ENCODE measurements at regions not wholly inside any gene's neighbourhood (a gene's known extent, or its start where the extent isn't known, plus 50 kb on each side); places are given as distances from the start of the nearest gene placed in this dataset.

DNA sequence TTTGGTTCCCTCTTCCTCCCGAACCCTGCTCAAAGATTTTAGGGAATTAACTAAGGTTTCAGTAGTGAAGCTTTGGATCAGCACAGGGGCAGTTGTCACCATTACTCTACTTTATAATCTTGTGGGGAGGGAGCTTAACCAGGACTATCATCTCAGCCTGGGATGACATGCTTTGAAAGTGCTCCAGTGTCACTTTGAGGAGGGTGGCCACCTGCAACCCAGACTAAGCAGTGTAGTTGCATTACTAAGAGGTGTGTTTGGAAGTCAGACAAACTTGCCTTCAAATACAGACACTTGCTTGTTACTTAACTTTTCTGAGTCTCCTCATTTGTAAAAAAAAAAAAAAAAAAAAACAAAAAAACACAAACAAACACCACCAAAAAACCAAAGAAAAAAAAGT is 340.3 kb upstream of the TBL1XR1 start:
- WGBS, 2 donors = 94 to 95% methylated on average over 1 of the region's 1 CpG
- no peak for DNase-seq
- Histone ChIP-seq H3K4me3 (no peak overlapping the region), H3K27me3 (no peaks in the 10 kb centered on the region), H3K36me3 (no peaks in the 10 kb centered on the region), H3K9me3 (no peaks in the 10 kb centered on the region), H3K4me1 (peaks cover 0 to 36% (median 23%) of the 10 kb centered on the region in 4 donors), H3K27ac (peak overlapping the region in 2 of 4 donors; percentile 1 to 36)
- intact Hi-C loops (cut with DNase I) = no loop called here
- TF ChIP-seq POLR2AphosphoS5 (IDR thresholded peaks at IDR 0.05) = no peak
- TF ChIP-seq CTCF (IDR thresholded peaks at IDR 0.05) = no peak
- no peak for TF ChIP-seq POLR2A (IDR thresholded peaks at IDR 0.05)
- no peak for TF ChIP-seq EP300 (IDR thresholded peaks at IDR 0.05)

- intact Hi-C loops (cut with DNase I) = no loop called here
- H3K36me3 ChIP-seq = no peaks in the 10 kb centered on the region
- DNase-seq = no peak
- peaks cover 0 to 36% (median 23%) of the 10 kb centered on the region in 4 donors for H3K4me1 ChIP-seq
- WGBS, 2 donors = 68 to 80% methylated on average over 4 of the region's 4 CpGs
- no peak for TF ChIP-seq POLR2A (IDR thresholded peaks at IDR 0.05)
- peak in 1 of 4 donors; percentile 11 for TF ChIP-seq POLR2AphosphoS5 (IDR thresholded peaks at IDR 0.05)
- H3K9me3 ChIP-seq = no peaks in the 10 kb centered on the region
- no peaks in the 10 kb centered on the region for H3K27me3 ChIP-seq
- no peak overlapping the region for H3K4me3 ChIP-seq
- peak overlapping the region in 3 of 4 donors; percentile 1 to 36 (median 12) for H3K27ac ChIP-seq
Observed at GRCh38 chr3:177538048-177538749, 340.9 kb upstream of the TBL1XR1 start.

GRCh38 chr3:177538750-177539730 is 341.8 kb upstream of the TBL1XR1 start:
- WGBS, 2 donors = 35 to 55% methylated on average over 9 of the region's 9 CpGs
- no peak overlapping the region for H3K4me3 ChIP-seq
- H3K9me3 ChIP-seq = no peaks in the 10 kb centered on the region
- intact Hi-C loops (cut with DNase I) = no loop called here
- peak overlapping the region in 3 of 4 donors; percentile 1 to 36 (median 12) for H3K27ac ChIP-seq
- DNase-seq = no peak
- no peaks in the 10 kb centered on the region for H3K36me3 ChIP-seq
- H3K4me1 ChIP-seq = peaks cover 0 to 36% (median 23%) of the 10 kb centered on the region in 4 donors
- TF ChIP-seq POLR2AphosphoS5 (IDR thresholded peaks at IDR 0.05) = no peak
- no peak for TF ChIP-seq CTCF (IDR thresholded peaks at IDR 0.05)
- TF ChIP-seq POLR2A (IDR thresholded peaks at IDR 0.05) = no peak
- TF ChIP-seq EP300 (IDR thresholded peaks at IDR 0.05) = no peak
- no peaks in the 10 kb centered on the region for H3K27me3 ChIP-seq

- H3K9me3 ChIP-seq = no peaks in the 10 kb centered on the region
- peaks cover 0 to 28% (median 23%) of the 10 kb centered on the region in 4 donors for H3K4me1 ChIP-seq
- DNase-seq = no peak
- intact Hi-C loops (cut with DNase I) = no loop called here
- TF ChIP-seq CTCF (IDR thresholded peaks at IDR 0.05) (no peak), EP300 (IDR thresholded peaks at IDR 0.05) (no peak), POLR2A (IDR thresholded peaks at IDR 0.05) (no peak), POLR2AphosphoS5 (IDR thresholded peaks at IDR 0.05) (no peak)
- WGBS, 2 donors = 94% methylated on average over 4 of the region's 4 CpGs
- no peaks in the 10 kb centered on the region for H3K27me3 ChIP-seq
- H3K4me3 ChIP-seq = no peak overlapping the region
- H3K27ac ChIP-seq = no peak overlapping the region
- H3K36me3 ChIP-seq = no peaks in the 10 kb centered on the region
Observed at GRCh38 chr3:177541541-177541940, 344.3 kb upstream of the TBL1XR1 start.

DNA sequence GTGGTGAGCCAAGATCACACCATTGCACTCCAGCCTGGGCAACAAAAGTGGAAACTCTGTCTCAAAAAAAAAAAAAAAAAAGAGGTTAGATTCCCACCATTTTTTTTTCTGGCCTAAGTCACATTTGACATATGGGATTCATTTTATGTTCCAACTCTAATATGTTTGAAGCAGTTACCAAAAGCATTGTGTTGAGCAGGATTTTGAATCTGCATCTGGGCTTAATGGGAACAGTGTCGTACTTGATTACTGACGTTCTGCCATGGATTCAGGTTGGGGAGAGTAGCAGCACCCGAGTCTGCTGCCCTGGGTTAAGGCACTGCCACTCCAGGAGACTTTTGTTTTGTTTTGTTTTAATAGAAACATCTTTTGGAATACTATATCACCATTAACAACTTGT is 348.7 kb upstream of the TBL1XR1 start:
- Histone ChIP-seq H3K9me3 (no peaks in the 10 kb centered on the region), H3K36me3 (no peaks in the 10 kb centered on the region), H3K4me1 (no peaks in the 10 kb centered on the region), H3K27me3 (no peaks in the 10 kb centered on the region), H3K27ac (no peak overlapping the region), H3K4me3 (no peak overlapping the region)
- no peak for TF ChIP-seq EP300 (IDR thresholded peaks at IDR 0.05)
- TF ChIP-seq POLR2AphosphoS5 (IDR thresholded peaks at IDR 0.05) = no peak
- TF ChIP-seq CTCF (IDR thresholded peaks at IDR 0.05) = no peak
- TF ChIP-seq POLR2A (IDR thresholded peaks at IDR 0.05) = no peak
- no peak for DNase-seq
- 94 to 96% methylated on average over 3 of the region's 3 CpGs for WGBS, 2 donors
- intact Hi-C loops (cut with DNase I) = no loop called here
